ENCODE measurements at regions not wholly inside any gene's neighbourhood (a gene's known extent, or its start where the extent isn't known, plus 50 kb on each side); places are given as distances from the start of the nearest gene placed in this dataset.

DNA sequence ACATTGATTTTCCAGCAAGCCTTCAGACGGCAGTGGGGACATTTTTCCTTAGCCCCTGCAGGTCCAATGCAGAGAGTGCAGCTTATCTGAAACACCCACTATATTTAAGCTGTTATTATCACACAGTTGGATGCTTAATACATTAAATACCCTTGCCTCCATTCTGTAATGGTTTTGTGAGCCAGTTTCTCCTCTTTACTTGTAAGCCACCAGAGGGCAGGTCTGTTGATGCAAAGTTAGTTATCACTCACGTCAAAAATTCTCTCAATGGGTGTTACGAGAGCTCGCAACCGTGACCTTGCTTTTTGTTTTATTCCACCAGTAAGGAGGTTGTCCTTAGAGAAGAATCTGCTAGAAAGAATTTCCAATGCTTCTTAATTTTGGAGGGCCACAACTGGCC is 189.8 kb downstream of the INSIG2 start:
- H3K27me3 ChIP-seq, result no peaks in the 10 kb centered on the region
- H3K4me2 ChIP-seq, result no peak overlapping the region
- H3K27ac ChIP-seq, result no peak overlapping the region
- H3K36me3 Mint-ChIP-seq, result no peaks in the 10 kb centered on the region
- H3K9me3 Mint-ChIP-seq, result no peaks in the 10 kb centered on the region
- no peak overlapping the region for H2AFZ ChIP-seq (replicated peaks)
- no peak for DNase-seq (ENCODE audit: low spot score)
- no peaks in the 10 kb centered on the region for H3K36me3 ChIP-seq
- H3K4me3 ChIP-seq, result no peak overlapping the region
- no peak overlapping the region for H3K4me3 Mint-ChIP-seq
- H3K27ac Mint-ChIP-seq, result no peak overlapping the region
- peaks cover 8% of the 10 kb centered on the region for H3K4me1 Mint-ChIP-seq
- TF ChIP-seq, protein P1, sequence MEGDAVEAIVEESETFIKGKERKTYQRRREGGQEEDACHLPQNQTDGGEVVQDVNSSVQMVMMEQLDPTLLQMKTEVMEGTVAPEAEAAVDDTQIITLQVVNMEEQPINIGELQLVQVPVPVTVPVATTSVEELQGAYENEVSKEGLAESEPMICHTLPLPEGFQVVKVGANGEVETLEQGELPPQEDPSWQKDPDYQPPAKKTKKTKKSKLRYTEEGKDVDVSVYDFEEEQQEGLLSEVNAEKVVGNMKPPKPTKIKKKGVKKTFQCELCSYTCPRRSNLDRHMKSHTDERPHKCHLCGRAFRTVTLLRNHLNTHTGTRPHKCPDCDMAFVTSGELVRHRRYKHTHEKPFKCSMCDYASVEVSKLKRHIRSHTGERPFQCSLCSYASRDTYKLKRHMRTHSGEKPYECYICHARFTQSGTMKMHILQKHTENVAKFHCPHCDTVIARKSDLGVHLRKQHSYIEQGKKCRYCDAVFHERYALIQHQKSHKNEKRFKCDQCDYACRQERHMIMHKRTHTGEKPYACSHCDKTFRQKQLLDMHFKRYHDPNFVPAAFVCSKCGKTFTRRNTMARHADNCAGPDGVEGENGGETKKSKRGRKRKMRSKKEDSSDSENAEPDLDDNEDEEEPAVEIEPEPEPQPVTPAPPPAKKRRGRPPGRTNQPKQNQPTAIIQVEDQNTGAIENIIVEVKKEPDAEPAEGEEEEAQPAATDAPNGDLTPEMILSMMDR (IDR thresholded peaks at IDR 0.05), result no peak
- TF ChIP-seq EZH2phosphoT487 (IDR thresholded peaks at IDR 0.05), result no peak
- no peak for TF ChIP-seq EZH2 (IDR thresholded peaks at IDR 0.05)
- no peak overlapping the region for H3K9ac ChIP-seq
- no peaks in the 10 kb centered on the region for H4K20me1 ChIP-seq (ENCODE audit: low read depth)
- no peaks in the 10 kb centered on the region for H3F3A ChIP-seq (ENCODE audit: low read depth)
- H3K9me3 ChIP-seq (ENCODE audit: low read depth), result no peaks in the 10 kb centered on the region
- peaks cover 3% of the 10 kb centered on the region for H3K27me3 Mint-ChIP-seq (ENCODE audit: insufficient read depth, low read depth)
- no peaks in the 10 kb centered on the region for H3K4me1 ChIP-seq
- no peaks in the 10 kb centered on the region for H3K79me2 ChIP-seq (ENCODE audit: low read depth)

DNA sequence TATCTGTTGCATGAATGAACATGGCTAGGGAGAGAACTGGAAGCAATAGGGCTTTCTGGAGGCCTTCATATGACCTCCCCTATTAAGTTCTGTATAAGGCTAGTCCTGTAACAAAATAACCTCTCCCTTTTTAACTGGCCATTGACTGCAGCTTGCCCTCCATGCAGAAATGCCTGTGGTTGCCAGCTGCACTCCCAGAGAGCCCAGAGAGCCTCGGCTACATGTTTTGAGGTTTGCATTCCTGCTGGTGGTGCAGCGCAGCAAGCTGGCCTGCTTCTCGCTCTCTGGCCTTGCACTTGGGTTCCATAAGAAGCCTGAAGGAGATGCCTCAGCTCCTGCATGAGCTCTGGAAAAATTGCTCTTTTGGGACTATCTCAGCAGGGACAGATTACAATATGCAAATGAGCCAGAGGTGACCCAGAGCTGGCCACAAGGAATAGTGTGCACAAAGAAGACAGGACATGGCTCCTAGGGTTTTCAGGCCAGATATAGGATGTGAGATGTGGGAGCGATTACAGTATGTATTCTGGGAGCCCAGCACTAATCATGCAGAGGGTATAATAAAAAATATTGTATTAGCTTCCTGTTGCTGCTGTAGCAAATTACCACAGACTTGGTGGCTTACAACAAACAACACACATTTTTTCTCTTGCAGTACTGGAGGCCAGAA is 186.7 kb downstream of the INSIG2 start:
- Histone ChIP-seq H3K4me1 (no peaks in the 10 kb centered on the region), H3K9ac (no peak overlapping the region), H3F3A (ENCODE audit: low read depth) (no peaks in the 10 kb centered on the region), H3K4me2 (no peak overlapping the region), H3K27me3 (no peaks in the 10 kb centered on the region), H3K27ac (no peak overlapping the region), H4K20me1 (ENCODE audit: low read depth) (no peaks in the 10 kb centered on the region), H2AFZ (replicated peaks) (no peak overlapping the region), H3K79me2 (ENCODE audit: low read depth) (no peaks in the 10 kb centered on the region), H3K36me3 (no peaks in the 10 kb centered on the region), H3K4me3 (no peak overlapping the region), H3K9me3 (ENCODE audit: low read depth) (no peaks in the 10 kb centered on the region)
- no peak for DNase-seq (ENCODE audit: low spot score)
- Mint-ChIP-seq H3K9me3 (no peaks in the 10 kb centered on the region), H3K4me3 (no peak overlapping the region), H3K36me3 (no peaks in the 10 kb centered on the region), H3K27ac (no peak overlapping the region), H3K4me1 (peaks cover 8% of the 10 kb centered on the region), H3K27me3 (ENCODE audit: insufficient read depth, low read depth) (peaks cover 3% of the 10 kb centered on the region)
- TF ChIP-seq EZH2phosphoT487 (IDR thresholded peaks at IDR 0.05), result no peak
- no peak for TF ChIP-seq EZH2 (IDR thresholded peaks at IDR 0.05)
- TF ChIP-seq, protein P1 (IDR thresholded peaks at IDR 0.05), result no peak

DNA sequence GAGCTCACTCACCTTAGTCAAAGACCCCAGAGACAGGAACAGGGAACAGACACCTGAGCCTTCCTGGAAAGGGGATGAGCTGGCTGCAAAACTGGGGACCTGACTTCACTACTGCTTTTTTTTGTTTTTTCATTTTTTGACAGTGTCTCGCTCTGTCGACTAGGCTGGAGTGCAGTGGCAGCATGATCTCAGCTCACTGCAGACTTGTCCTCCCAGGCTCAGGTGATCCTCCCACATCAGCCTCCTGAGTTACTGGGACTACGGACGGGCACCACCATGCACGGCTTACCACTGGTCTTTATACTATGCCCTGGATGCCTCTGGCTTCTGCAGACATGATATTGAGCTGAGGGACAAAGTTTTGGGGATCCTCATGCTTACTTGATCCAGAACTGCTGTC is 184.1 kb downstream of the INSIG2 start:
- no peaks in the 10 kb centered on the region for H3K27me3 Mint-ChIP-seq (ENCODE audit: insufficient read depth, low read depth)
- no peak overlapping the region for H2AFZ ChIP-seq (replicated peaks)
- peaks cover 14% of the 10 kb centered on the region for H3K4me1 Mint-ChIP-seq

More for the DNA sequence above, 184.1 kb downstream of the INSIG2 start:
- no peak overlapping the region for H3K9ac ChIP-seq
- H3F3A ChIP-seq (ENCODE audit: low read depth), result no peaks in the 10 kb centered on the region
- TF ChIP-seq, protein P1 (IDR thresholded peaks at IDR 0.05), result no peak
- TF ChIP-seq EZH2phosphoT487 (IDR thresholded peaks at IDR 0.05) (no peak), EZH2 (IDR thresholded peaks at IDR 0.05) (no peak)
- no peaks in the 10 kb centered on the region for H3K4me1 ChIP-seq
- no peak overlapping the region for H3K4me3 Mint-ChIP-seq
- H3K4me2 ChIP-seq, result no peak overlapping the region
- H3K9me3 ChIP-seq (ENCODE audit: low read depth), result no peaks in the 10 kb centered on the region
- H3K36me3 ChIP-seq, result no peaks in the 10 kb centered on the region
- no peaks in the 10 kb centered on the region for H3K27me3 ChIP-seq
- no peaks in the 10 kb centered on the region for H4K20me1 ChIP-seq (ENCODE audit: low read depth)
- H3K79me2 ChIP-seq (ENCODE audit: low read depth), result no peaks in the 10 kb centered on the region
- no peak overlapping the region for H3K4me3 ChIP-seq
- DNase-seq (ENCODE audit: low spot score), result no peak
- H3K9me3 Mint-ChIP-seq, result no peaks in the 10 kb centered on the region
- H3K27ac Mint-ChIP-seq, result no peak overlapping the region
- H3K36me3 Mint-ChIP-seq, result no peaks in the 10 kb centered on the region
- H3K27ac ChIP-seq, result no peak overlapping the region

Data from neural progenitor cell (in vitro differentiated cells).